ENCODE measurements at regions not wholly inside any gene's neighbourhood (a gene's known extent, or its start where the extent isn't known, plus 50 kb on each side); places are given as distances from the start of the nearest gene placed in this dataset.

GRCh38 chr5:88474574-88474973, 205.9 kb upstream of the TMEM161B start:
- Histone ChIP-seq H3K4me1 (ENCODE audit: control insufficient read depth in 1 of 2, insufficient read depth in 2 of 2, low read length in 2 of 2) (no peaks in the 10 kb centered on the region), H3K27ac (ENCODE audit: low read depth in 1 of 2, low read length in 2 of 2) (no peak overlapping the region), H3K27me3 (ENCODE audit: control insufficient read depth in 1 of 2, insufficient read depth in 2 of 2, low read length in 1 of 2) (no peaks in the 10 kb centered on the region), H3K36me3 (ENCODE audit: control insufficient read depth in 1 of 2, insufficient read depth in 2 of 2, low read length in 1 of 2) (no peaks in the 10 kb centered on the region), H3K9me3 (ENCODE audit: control insufficient read depth, low read length) (no peaks in the 10 kb centered on the region), H3K4me3 (ENCODE audit: low read length in 2 of 2) (no peak overlapping the region)
- WGBS, 2 donors = 3 to 9% methylated on average over 1 of the region's 1 CpG
- ATAC-seq (ENCODE audit: low FRiP score) (no peak), DNase-seq (no peak)
- intact Hi-C loops (cut with DNase I) = no loop called here

DNA sequence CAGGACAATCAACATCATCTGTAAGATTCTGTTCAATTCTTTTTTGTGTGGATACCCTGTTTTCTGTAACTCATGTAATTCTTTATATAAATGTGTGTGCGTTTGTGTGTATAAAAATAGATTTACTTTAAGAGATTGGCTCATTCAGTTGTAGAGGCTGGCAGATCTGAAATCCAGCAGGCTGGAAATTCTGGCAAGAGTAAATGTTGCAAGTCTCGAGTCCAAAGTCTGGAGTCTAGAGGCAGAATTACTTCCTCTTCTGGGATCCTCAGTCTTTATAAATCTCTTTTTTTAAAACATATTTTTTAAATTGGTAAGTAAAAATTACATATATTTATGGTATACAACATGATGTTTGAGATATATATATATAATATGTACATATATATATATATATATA, 202.1 kb upstream of the TMEM161B start:
- ATAC-seq (ENCODE audit: low FRiP score) = no peak
- H3K27me3 ChIP-seq (ENCODE audit: control insufficient read depth in 1 of 2, insufficient read depth in 2 of 2, low read length in 1 of 2) = peaks cover 0 to 1% of the 10 kb centered on the region in 2 donors
- DNase-seq = no peak
- no peaks in the 10 kb centered on the region for H3K36me3 ChIP-seq (ENCODE audit: control insufficient read depth in 1 of 2, insufficient read depth in 2 of 2, low read length in 1 of 2)
- intact Hi-C loops (cut with DNase I) = no loop called here
- H3K4me1 ChIP-seq (ENCODE audit: control insufficient read depth in 1 of 2, insufficient read depth in 2 of 2, low read length in 2 of 2) = no peaks in the 10 kb centered on the region
- no peaks in the 10 kb centered on the region for H3K9me3 ChIP-seq (ENCODE audit: control insufficient read depth, low read length)
- 17 to 36% methylated on average over 2 of the region's 2 CpGs for WGBS, 2 donors
- H3K27ac ChIP-seq (ENCODE audit: low read depth in 1 of 2, low read length in 2 of 2) = no peak overlapping the region
- no peak overlapping the region for H3K4me3 ChIP-seq (ENCODE audit: low read length in 2 of 2)

DNA sequence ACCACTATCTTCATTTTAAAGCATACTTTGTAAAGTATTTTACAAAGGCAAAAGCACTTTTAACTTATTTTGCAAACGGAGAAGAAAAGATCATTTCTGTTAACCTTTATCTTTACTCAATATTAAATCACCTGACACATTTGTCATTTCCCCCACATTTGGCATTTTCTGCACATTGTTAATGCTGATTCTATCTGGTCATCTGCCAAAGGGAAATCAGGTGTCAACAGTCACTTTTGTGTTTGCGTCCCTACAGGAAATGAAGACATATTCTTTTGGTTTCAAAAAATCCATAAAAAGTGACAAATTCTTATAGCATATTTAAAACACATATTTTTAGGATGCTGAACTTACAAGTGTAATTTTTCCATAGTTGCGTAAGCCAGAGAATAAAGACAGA, 191.3 kb upstream of the TMEM161B start:
- DNase-seq (no peak), ATAC-seq (ENCODE audit: low FRiP score) (no peak)
- 71 to 73% methylated on average over 3 of the region's 3 CpGs for WGBS, 2 donors
- peaks cover under 1% of the 10 kb centered on the region for H3K9me3 ChIP-seq (ENCODE audit: control insufficient read depth, low read length)
- H3K36me3 ChIP-seq (ENCODE audit: control insufficient read depth in 1 of 2, insufficient read depth in 2 of 2, low read length in 1 of 2) = no peaks in the 10 kb centered on the region
- H3K4me3 ChIP-seq (ENCODE audit: low read length in 2 of 2) = no peak overlapping the region
- no peak overlapping the region for H3K27ac ChIP-seq (ENCODE audit: low read depth in 1 of 2, low read length in 2 of 2)
- intact Hi-C loops (cut with DNase I) = no loop called here
- no peaks in the 10 kb centered on the region for H3K4me1 ChIP-seq (ENCODE audit: control insufficient read depth in 1 of 2, insufficient read depth in 2 of 2, low read length in 2 of 2)
- H3K27me3 ChIP-seq (ENCODE audit: control insufficient read depth in 1 of 2, insufficient read depth in 2 of 2, low read length in 1 of 2) = no peaks in the 10 kb centered on the region

DNA sequence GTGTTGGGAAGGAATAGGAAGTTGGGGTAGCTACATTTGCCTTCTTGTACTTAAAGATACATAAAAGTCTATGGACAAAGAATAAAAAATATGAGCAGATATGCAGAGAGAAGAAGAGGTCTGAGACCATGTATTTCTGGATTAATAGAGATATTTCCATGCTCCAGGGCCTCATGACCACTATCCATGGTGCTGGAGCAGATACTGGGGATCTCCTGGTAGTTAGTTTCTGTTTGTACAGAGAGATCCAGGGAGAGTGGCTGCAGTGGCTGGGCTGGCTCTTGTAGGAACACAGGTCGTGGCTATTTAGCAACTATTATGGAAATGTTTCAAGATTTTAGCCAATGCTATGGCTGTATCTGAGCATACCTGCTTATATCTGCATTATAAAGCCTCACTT, 184.2 kb upstream of the TMEM161B start:
- H3K27ac ChIP-seq (ENCODE audit: low read depth in 1 of 2, low read length in 2 of 2) = no peak overlapping the region
- H3K4me3 ChIP-seq (ENCODE audit: low read length in 2 of 2) = no peak overlapping the region
- H3K4me1 ChIP-seq (ENCODE audit: control insufficient read depth in 1 of 2, insufficient read depth in 2 of 2, low read length in 2 of 2) = no peaks in the 10 kb centered on the region
- WGBS, 2 donors = 24 to 30% methylated on average over 1 of the region's 1 CpG
- DNase-seq = no peak
- H3K36me3 ChIP-seq (ENCODE audit: control insufficient read depth in 1 of 2, insufficient read depth in 2 of 2, low read length in 1 of 2) = no peaks in the 10 kb centered on the region
- intact Hi-C loops (cut with DNase I) = no loop called here
- H3K9me3 ChIP-seq (ENCODE audit: control insufficient read depth, low read length) = peaks cover 4% of the 10 kb centered on the region
- ATAC-seq (ENCODE audit: low FRiP score) = no peak
- H3K27me3 ChIP-seq (ENCODE audit: control insufficient read depth in 1 of 2, insufficient read depth in 2 of 2, low read length in 1 of 2) = no peaks in the 10 kb centered on the region

DNA sequence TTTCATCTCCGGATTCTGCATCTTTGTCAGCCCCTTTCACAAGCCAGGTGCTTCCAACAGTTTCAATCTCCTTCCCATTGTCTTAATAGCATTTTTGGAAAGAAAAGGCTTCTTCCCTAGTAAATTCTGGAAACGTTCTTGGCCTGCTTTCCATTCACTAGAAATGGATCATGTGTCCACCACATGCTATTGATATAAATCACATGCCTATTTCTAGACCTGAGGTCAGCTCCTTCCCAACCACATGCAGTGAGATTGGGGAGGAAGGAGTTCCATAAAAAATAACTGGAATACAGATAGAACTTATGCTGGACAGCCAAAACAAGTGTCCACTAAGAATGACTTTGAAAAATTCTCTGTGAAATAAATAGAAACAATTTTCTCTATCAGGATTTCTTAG, 181.6 kb upstream of the TMEM161B start:
- DNase-seq (no peak), ATAC-seq (ENCODE audit: low FRiP score) (no peak)
- no peaks in the 10 kb centered on the region for H3K27me3 ChIP-seq (ENCODE audit: control insufficient read depth in 1 of 2, insufficient read depth in 2 of 2, low read length in 1 of 2)
- H3K27ac ChIP-seq (ENCODE audit: low read depth in 1 of 2, low read length in 2 of 2) = no peak overlapping the region
- 58 to 59% methylated on average over 2 of the region's 2 CpGs for WGBS, 2 donors
- no peaks in the 10 kb centered on the region for H3K4me1 ChIP-seq (ENCODE audit: control insufficient read depth in 1 of 2, insufficient read depth in 2 of 2, low read length in 2 of 2)
- H3K36me3 ChIP-seq (ENCODE audit: control insufficient read depth in 1 of 2, insufficient read depth in 2 of 2, low read length in 1 of 2) = no peaks in the 10 kb centered on the region
- no peak overlapping the region for H3K4me3 ChIP-seq (ENCODE audit: low read length in 2 of 2)
- peaks cover 4% of the 10 kb centered on the region for H3K9me3 ChIP-seq (ENCODE audit: control insufficient read depth, low read length)
- intact Hi-C loops (cut with DNase I) = no loop called here

GRCh38 chr5:88438006-88438405, 169.4 kb upstream of the TMEM161B start:
- ATAC-seq (ENCODE audit: low FRiP score) = no peak

DNA sequence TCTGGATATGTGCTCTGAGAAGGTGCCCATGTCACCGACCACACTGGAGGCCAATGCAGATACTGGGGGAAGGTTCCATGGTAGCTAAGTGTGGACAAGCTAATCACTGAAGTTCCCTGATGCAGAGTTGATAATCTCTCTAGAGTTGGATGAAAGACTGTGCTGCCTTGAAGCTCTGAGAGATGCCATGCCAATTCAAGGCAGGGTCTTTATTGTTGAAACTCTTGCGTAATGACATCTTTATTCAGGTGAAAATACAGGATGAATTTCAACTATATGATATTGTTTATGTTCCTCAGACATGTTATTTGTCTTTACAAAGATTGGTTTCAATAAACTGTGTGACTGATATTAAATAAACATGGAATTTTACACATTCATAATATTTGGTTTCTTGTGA, 167.6 kb upstream of the TMEM161B start:
- H3K27me3 ChIP-seq (ENCODE audit: control insufficient read depth in 1 of 2, insufficient read depth in 2 of 2, low read length in 1 of 2) = no peaks in the 10 kb centered on the region
- peaks cover 3% of the 10 kb centered on the region for H3K9me3 ChIP-seq (ENCODE audit: control insufficient read depth, low read length)
- DNase-seq = no peak
- no peaks in the 10 kb centered on the region for H3K4me1 ChIP-seq (ENCODE audit: control insufficient read depth in 1 of 2, insufficient read depth in 2 of 2, low read length in 2 of 2)
- H3K4me3 ChIP-seq (ENCODE audit: low read length in 2 of 2) = no peak overlapping the region
- intact Hi-C loops (cut with DNase I) = no loop called here
- WGBS, 2 donors = 92 to 94% methylated on average over 2 of the region's 2 CpGs
- H3K36me3 ChIP-seq (ENCODE audit: control insufficient read depth in 1 of 2, insufficient read depth in 2 of 2, low read length in 1 of 2) = no peaks in the 10 kb centered on the region
- no peak overlapping the region for H3K27ac ChIP-seq (ENCODE audit: low read depth in 1 of 2, low read length in 2 of 2)
- ATAC-seq (ENCODE audit: low FRiP score) = no peak

More at GRCh38 chr5:88438006-88438405, 169.4 kb upstream of the TMEM161B start:
- Histone ChIP-seq H3K9me3 (ENCODE audit: control insufficient read depth, low read length) (peaks cover 3% of the 10 kb centered on the region), H3K27me3 (ENCODE audit: control insufficient read depth in 1 of 2, insufficient read depth in 2 of 2, low read length in 1 of 2) (no peaks in the 10 kb centered on the region), H3K4me3 (ENCODE audit: low read length in 2 of 2) (no peak overlapping the region), H3K4me1 (ENCODE audit: control insufficient read depth in 1 of 2, insufficient read depth in 2 of 2, low read length in 2 of 2) (no peaks in the 10 kb centered on the region), H3K27ac (ENCODE audit: low read depth in 1 of 2, low read length in 2 of 2) (no peak overlapping the region), H3K36me3 (ENCODE audit: control insufficient read depth in 1 of 2, insufficient read depth in 2 of 2, low read length in 1 of 2) (no peaks in the 10 kb centered on the region)
- 50 to 56% methylated on average over 1 of the region's 1 CpG for WGBS, 2 donors
- DNase-seq = no peak
- intact Hi-C loops (cut with DNase I) = no loop called here

DNA sequence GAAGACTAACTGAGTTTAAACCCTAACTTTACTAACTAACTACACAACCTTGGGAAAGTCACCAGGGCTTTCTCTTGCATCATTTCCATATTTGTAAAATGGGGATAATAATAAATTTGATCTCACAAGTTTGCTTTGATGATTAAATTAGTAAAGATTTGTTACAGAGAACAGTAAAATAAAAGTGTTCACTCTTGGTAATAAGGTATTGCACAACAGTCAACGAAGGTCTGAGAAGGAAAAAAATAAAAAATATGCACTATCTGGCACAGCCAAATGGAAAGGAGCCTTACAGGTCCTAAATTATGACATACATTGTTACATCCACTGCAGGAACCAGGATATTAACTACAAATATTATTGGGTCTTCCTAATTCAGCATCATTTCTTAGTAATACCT, 160.0 kb upstream of the TMEM161B start:
- 55 to 66% methylated on average over 1 of the region's 1 CpG for WGBS, 2 donors
- no peaks in the 10 kb centered on the region for H3K4me1 ChIP-seq (ENCODE audit: control insufficient read depth in 1 of 2, insufficient read depth in 2 of 2, low read length in 2 of 2)
- DNase-seq (no peak), ATAC-seq (ENCODE audit: low FRiP score) (no peak)
- no peak overlapping the region for H3K4me3 ChIP-seq (ENCODE audit: low read length in 2 of 2)
- H3K27ac ChIP-seq (ENCODE audit: low read depth in 1 of 2, low read length in 2 of 2) = no peak overlapping the region
- H3K9me3 ChIP-seq (ENCODE audit: control insufficient read depth, low read length) = no peaks in the 10 kb centered on the region
- intact Hi-C loops (cut with DNase I) = no loop called here
- no peaks in the 10 kb centered on the region for H3K27me3 ChIP-seq (ENCODE audit: control insufficient read depth in 1 of 2, insufficient read depth in 2 of 2, low read length in 1 of 2)
- no peaks in the 10 kb centered on the region for H3K36me3 ChIP-seq (ENCODE audit: control insufficient read depth in 1 of 2, insufficient read depth in 2 of 2, low read length in 1 of 2)

- H3K9me3 ChIP-seq (ENCODE audit: control insufficient read depth, low read length) = no peaks in the 10 kb centered on the region
- ATAC-seq (ENCODE audit: low FRiP score) (no peak), DNase-seq (no peak)
- H3K27ac ChIP-seq (ENCODE audit: low read depth in 1 of 2, low read length in 2 of 2) = no peak overlapping the region
- H3K36me3 ChIP-seq (ENCODE audit: control insufficient read depth in 1 of 2, insufficient read depth in 2 of 2, low read length in 1 of 2) = no peaks in the 10 kb centered on the region
- intact Hi-C loops (cut with DNase I) = no loop called here
- no peak overlapping the region for H3K4me3 ChIP-seq (ENCODE audit: low read length in 2 of 2)
- H3K27me3 ChIP-seq (ENCODE audit: control insufficient read depth in 1 of 2, insufficient read depth in 2 of 2, low read length in 1 of 2) = no peaks in the 10 kb centered on the region
- H3K4me1 ChIP-seq (ENCODE audit: control insufficient read depth in 1 of 2, insufficient read depth in 2 of 2, low read length in 2 of 2) = no peaks in the 10 kb centered on the region
Observed at GRCh38 chr5:88426441-88426840, 157.8 kb upstream of the TMEM161B start.

All from aorta (tissue), 5 donors.